ENCODE measurements at regions not wholly inside any gene's neighbourhood (a gene's known extent, or its start where the extent isn't known, plus 50 kb on each side); places are given as distances from the start of the nearest gene placed in this dataset.

DNA sequence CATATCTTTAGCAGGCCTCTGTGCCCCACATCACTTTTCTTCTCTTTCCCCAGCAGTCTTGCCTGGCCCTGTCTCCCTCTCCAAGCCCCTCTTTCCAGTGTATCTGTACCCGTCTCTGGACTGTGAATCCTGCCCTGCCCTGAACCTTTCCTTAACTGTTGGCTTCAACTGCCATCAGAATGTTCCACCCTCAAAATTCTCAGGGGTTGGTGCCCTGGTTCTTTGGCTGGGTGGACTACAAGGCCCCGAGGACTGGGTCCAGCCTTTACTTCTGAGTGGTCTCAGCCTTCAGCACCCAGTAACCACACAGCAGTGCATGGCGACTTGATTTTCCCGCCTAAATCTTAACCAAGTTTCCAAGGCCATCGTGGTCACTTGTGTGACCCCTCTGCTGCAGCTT lies 333.5 kb upstream of the RGMA start:
- TF ChIP-seq, protein P1, sequence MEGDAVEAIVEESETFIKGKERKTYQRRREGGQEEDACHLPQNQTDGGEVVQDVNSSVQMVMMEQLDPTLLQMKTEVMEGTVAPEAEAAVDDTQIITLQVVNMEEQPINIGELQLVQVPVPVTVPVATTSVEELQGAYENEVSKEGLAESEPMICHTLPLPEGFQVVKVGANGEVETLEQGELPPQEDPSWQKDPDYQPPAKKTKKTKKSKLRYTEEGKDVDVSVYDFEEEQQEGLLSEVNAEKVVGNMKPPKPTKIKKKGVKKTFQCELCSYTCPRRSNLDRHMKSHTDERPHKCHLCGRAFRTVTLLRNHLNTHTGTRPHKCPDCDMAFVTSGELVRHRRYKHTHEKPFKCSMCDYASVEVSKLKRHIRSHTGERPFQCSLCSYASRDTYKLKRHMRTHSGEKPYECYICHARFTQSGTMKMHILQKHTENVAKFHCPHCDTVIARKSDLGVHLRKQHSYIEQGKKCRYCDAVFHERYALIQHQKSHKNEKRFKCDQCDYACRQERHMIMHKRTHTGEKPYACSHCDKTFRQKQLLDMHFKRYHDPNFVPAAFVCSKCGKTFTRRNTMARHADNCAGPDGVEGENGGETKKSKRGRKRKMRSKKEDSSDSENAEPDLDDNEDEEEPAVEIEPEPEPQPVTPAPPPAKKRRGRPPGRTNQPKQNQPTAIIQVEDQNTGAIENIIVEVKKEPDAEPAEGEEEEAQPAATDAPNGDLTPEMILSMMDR (IDR thresholded peaks at IDR 0.05), result no peak
- TF ChIP-seq POLR2AphosphoS5 (IDR thresholded peaks at IDR 0.05; ENCODE audit: low read depth, low read length) (no peak), SMC3 (IDR thresholded peaks at IDR 0.05; ENCODE audit: low read depth, low read length) (no peak), EZH2phosphoT487 (IDR thresholded peaks at IDR 0.05; ENCODE audit: borderline replicate concordance, low read depth) (no peak), TAF1 (IDR thresholded peaks at IDR 0.05; ENCODE audit: borderline replicate concordance, low read depth, low read length) (no peak), NRF1 (IDR thresholded peaks at IDR 0.05; ENCODE audit: low read depth, low read length) (no peak), MEF2A (IDR thresholded peaks at IDR 0.05; ENCODE audit: borderline replicate concordance, low read depth) (no peak), RXRA (IDR thresholded peaks at IDR 0.05; ENCODE audit: borderline replicate concordance, low read depth) (no peak), ELF1 (IDR thresholded peaks at IDR 0.05) (no peak), TEAD4 (IDR thresholded peaks at IDR 0.05; ENCODE audit: borderline replicate concordance, insufficient read depth) (no peak), EP300 (IDR thresholded peaks at IDR 0.05; ENCODE audit: borderline replicate concordance in 1 of 2, low read depth in 1 of 2, low read length in 1 of 2) (no peak)
- TF ChIP-seq, protein P2, sequence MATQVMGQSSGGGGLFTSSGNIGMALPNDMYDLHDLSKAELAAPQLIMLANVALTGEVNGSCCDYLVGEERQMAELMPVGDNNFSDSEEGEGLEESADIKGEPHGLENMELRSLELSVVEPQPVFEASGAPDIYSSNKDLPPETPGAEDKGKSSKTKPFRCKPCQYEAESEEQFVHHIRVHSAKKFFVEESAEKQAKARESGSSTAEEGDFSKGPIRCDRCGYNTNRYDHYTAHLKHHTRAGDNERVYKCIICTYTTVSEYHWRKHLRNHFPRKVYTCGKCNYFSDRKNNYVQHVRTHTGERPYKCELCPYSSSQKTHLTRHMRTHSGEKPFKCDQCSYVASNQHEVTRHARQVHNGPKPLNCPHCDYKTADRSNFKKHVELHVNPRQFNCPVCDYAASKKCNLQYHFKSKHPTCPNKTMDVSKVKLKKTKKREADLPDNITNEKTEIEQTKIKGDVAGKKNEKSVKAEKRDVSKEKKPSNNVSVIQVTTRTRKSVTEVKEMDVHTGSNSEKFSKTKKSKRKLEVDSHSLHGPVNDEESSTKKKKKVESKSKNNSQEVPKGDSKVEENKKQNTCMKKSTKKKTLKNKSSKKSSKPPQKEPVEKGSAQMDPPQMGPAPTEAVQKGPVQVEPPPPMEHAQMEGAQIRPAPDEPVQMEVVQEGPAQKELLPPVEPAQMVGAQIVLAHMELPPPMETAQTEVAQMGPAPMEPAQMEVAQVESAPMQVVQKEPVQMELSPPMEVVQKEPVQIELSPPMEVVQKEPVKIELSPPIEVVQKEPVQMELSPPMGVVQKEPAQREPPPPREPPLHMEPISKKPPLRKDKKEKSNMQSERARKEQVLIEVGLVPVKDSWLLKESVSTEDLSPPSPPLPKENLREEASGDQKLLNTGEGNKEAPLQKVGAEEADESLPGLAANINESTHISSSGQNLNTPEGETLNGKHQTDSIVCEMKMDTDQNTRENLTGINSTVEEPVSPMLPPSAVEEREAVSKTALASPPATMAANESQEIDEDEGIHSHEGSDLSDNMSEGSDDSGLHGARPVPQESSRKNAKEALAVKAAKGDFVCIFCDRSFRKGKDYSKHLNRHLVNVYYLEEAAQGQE (IDR thresholded peaks at IDR 0.05; ENCODE audit: low read depth, low read length), result no peak
- TF ChIP-seq, protein P3, sequence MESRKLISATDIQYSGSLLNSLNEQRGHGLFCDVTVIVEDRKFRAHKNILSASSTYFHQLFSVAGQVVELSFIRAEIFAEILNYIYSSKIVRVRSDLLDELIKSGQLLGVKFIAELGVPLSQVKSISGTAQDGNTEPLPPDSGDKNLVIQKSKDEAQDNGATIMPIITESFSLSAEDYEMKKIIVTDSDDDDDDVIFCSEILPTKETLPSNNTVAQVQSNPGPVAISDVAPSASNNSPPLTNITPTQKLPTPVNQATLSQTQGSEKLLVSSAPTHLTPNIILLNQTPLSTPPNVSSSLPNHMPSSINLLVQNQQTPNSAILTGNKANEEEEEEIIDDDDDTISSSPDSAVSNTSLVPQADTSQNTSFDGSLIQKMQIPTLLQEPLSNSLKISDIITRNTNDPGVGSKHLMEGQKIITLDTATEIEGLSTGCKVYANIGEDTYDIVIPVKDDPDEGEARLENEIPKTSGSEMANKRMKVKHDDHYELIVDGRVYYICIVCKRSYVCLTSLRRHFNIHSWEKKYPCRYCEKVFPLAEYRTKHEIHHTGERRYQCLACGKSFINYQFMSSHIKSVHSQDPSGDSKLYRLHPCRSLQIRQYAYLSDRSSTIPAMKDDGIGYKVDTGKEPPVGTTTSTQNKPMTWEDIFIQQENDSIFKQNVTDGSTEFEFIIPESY (IDR thresholded peaks at IDR 0.05; ENCODE audit: borderline replicate concordance, low read depth), result no peak

Data from SK-N-SH (cell line).